Tibial artery (tissue), 4 donors: ENCODE measurements at regions not wholly inside any gene's neighbourhood (a gene's known extent, or its start where the extent isn't known, plus 50 kb on each side); places are given as distances from the start of the nearest gene placed in this dataset.

Experiments
- DNase-seq, 2 donors: peaks; one replicate each; pipeline ENCODE4 v3.0.0-alpha.2; 2019
- H3K27ac ChIP-seq, 2 donors: fragments of 200-600 bp; sonication (generic) in 1 of 2; 1 replicate in 1 of 2; 2 replicates in 1 of 2; pipeline ENCODE4 v1.5.1; 2018 to 2019; ENCODE audit warnings: mild to moderate bottlenecking in 1 of 2
- H3K27me3 ChIP-seq, 2 donors: fragments of 200-600 bp; sonication (generic) in 1 of 2; one replicate each; pipeline versions ENCODE4 v1.5.1 to v1.6.0; 2016 to 2019
- H3K36me3 ChIP-seq, 3 donors: fragments of 200-600 bp; sonication (generic) in 2 of 3; one replicate each; pipeline ENCODE4 v1.5.1; 2016 to 2019; ENCODE audit warnings: mild to moderate bottlenecking in 2 of 3
- H3K4me1 ChIP-seq, 4 donors: fragments of 200-600 bp; sonication (generic) in 2 of 4; 1 replicate in 3 of 4; 2 replicates in 1 of 4; pipeline ENCODE4 v1.5.1; 2016 to 2019
- H3K4me3 ChIP-seq, 2 donors: fragments of 200-600 bp; sonication (generic) in 1 of 2; 1 replicate in 1 of 2; 2 replicates in 1 of 2; pipeline ENCODE4 v1.5.1; 2018 to 2019; ENCODE audit warnings: mild to moderate bottlenecking in 2 of 2
- H3K9me3 ChIP-seq, 3 donors: fragments of 200-600 bp; sonication (generic) in 1 of 3; one replicate each; pipeline ENCODE4 v1.5.1; 2016 to 2019
- intact Hi-C: fragments of 100-400 bp; cut with DNase I; formaldehyde crosslinking; loops from one replicate; pipeline ENCODE4 v1.15.0; 2023; ENCODE audit warnings: low total_unique reads
- TF ChIP-seq, protein P1 (sequence below), 2 experiments: fragments of 200-600 bp in 1 of 2; fragments of 450-650 bp in 1 of 2; IDR thresholded peaks; one replicate each; pipeline ENCODE4 v1.5.1; 2017 to 2019; ENCODE audit warnings: antibody characterized with exemption in 2 of 2, mild to moderate bottlenecking in 1 of 2, moderate library complexity in 1 of 2

- TF ChIP-seq, protein P1, sequence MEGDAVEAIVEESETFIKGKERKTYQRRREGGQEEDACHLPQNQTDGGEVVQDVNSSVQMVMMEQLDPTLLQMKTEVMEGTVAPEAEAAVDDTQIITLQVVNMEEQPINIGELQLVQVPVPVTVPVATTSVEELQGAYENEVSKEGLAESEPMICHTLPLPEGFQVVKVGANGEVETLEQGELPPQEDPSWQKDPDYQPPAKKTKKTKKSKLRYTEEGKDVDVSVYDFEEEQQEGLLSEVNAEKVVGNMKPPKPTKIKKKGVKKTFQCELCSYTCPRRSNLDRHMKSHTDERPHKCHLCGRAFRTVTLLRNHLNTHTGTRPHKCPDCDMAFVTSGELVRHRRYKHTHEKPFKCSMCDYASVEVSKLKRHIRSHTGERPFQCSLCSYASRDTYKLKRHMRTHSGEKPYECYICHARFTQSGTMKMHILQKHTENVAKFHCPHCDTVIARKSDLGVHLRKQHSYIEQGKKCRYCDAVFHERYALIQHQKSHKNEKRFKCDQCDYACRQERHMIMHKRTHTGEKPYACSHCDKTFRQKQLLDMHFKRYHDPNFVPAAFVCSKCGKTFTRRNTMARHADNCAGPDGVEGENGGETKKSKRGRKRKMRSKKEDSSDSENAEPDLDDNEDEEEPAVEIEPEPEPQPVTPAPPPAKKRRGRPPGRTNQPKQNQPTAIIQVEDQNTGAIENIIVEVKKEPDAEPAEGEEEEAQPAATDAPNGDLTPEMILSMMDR (IDR thresholded peaks at IDR 0.05), result no peak
- no peak for DNase-seq
- Histone ChIP-seq H3K27me3 (peaks cover 0 to 11% of the 10 kb centered on the region in 2 donors), H3K4me1 (no peaks in the 10 kb centered on the region), H3K36me3 (no peaks in the 10 kb centered on the region), H3K9me3 (no peaks in the 10 kb centered on the region), H3K27ac (no peak overlapping the region), H3K4me3 (no peak overlapping the region)
- intact Hi-C loops, result no loop called here
These were observed 87.8 kb downstream of the RCN1 start for GRCh38 chr11:32178692-32179091.

GRCh38 chr11:32183512-32183911, 92.6 kb downstream of the RCN1 start:
- TF ChIP-seq, protein P1 (IDR thresholded peaks at IDR 0.05), result no peak
- H3K9me3 ChIP-seq, result no peaks in the 10 kb centered on the region
- intact Hi-C loops, result no loop called here
- no peaks in the 10 kb centered on the region for H3K36me3 ChIP-seq
- no peak overlapping the region for H3K27ac ChIP-seq
- H3K27me3 ChIP-seq, result peaks cover 0 to 11% of the 10 kb centered on the region in 2 donors
- no peak overlapping the region for H3K4me3 ChIP-seq
- no peak for DNase-seq
- H3K4me1 ChIP-seq, result no peaks in the 10 kb centered on the region

DNA sequence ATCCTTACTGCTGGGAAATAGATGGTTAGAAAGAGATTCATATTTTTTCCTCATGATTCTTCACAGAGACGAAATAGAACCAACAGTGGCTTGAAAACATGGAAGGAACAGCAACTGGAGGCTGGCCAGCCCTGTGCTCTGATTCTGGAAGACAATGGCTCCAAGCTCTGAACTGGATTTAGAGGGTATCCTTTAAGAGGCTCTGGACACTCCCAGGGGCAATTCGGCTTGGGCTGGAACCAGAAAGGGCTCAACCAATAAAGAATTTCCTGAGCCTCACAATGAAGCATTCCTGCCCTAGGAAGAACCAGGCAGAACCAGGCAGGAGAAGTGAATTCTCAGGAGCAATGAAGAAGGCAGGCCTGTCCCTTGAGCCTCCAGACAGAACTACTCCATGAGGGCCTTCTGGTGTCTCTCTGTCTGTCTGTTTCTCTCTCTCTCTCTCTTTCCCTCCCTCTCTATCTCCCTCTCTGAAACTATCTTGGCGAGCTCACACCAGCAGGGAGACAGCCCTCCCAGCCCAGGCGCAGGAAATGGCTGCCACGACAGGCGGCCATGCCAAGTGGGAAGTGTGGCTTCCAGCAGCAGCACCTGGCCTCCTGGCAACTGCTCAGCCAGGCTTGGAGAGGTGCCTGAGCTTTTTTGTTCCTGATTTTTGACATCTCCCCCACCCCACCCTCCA, 93.3 kb downstream of the RCN1 start:
- Histone ChIP-seq H3K36me3 (no peaks in the 10 kb centered on the region), H3K9me3 (no peaks in the 10 kb centered on the region), H3K27me3 (peaks cover 0 to 11% of the 10 kb centered on the region in 2 donors), H3K27ac (no peak overlapping the region), H3K4me1 (no peaks in the 10 kb centered on the region), H3K4me3 (no peak overlapping the region)
- DNase-seq, result no peak
- intact Hi-C loops, result no loop called here
- TF ChIP-seq, protein P1 (IDR thresholded peaks at IDR 0.05), result no peak

DNA sequence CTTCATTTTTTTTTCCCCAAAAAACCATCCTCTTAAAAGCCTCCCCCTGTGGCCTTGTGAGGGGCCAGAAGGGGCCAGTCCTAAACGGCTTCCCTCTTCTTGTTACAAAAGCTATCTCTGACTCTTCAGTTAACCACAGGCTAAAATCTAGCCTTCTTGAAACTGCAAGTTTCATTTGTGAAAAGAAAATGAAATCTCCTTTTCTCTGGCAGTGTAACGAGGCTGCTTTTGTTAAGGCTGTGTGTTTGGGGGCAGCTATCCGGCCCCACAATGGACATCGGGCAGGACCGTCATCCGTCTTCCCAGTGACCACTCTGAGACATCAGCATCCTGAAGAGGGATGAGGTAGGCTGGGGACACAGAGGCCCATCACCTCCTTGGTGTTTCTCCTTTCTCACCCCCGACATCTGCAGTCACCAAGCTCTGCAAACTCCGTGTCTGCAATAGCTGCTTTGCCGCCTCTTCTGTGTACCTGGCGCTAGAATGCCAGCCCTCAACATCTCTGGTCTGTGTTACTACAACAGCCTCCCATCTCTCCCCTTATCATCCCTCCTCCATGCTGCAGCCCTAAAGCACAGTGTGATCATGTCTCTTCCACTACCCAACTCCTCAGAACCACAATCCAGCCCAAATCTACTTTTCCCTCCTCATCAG, 94.0 kb downstream of the RCN1 start:
- no peaks in the 10 kb centered on the region for H3K4me1 ChIP-seq
- H3K4me3 ChIP-seq, result no peak overlapping the region
- no peaks in the 10 kb centered on the region for H3K36me3 ChIP-seq
- no peaks in the 10 kb centered on the region for H3K9me3 ChIP-seq
- intact Hi-C loops, result no loop called here
- TF ChIP-seq, protein P1 (IDR thresholded peaks at IDR 0.05), result no peak
- H3K27ac ChIP-seq, result no peak overlapping the region
- H3K27me3 ChIP-seq, result peaks cover 0 to 11% of the 10 kb centered on the region in 2 donors
- DNase-seq, result no peak

DNA sequence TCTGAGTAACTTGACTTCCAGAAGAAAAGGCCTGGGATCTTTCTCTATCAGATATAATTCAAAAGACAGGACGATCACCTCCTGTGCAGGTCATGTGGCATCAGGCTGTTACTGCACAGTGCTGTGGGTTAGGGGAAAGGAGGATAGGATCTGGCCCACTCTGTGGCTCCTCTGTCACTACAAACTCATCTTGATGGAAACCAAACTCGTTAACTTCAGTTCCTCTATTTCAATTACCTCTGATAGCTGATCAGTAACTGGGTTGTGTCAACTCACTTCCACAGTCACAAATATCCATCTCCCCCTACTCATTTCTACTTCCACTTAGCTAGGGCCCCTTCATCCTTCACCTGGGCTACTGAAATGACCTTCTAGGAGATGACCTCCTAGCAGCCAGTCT, 95.2 kb downstream of the RCN1 start:
- H3K36me3 ChIP-seq, result no peaks in the 10 kb centered on the region
- peaks cover 0 to 6% of the 10 kb centered on the region in 2 donors for H3K27me3 ChIP-seq
- no peak for DNase-seq
- no peaks in the 10 kb centered on the region for H3K4me1 ChIP-seq
- intact Hi-C loops, result no loop called here
- H3K27ac ChIP-seq, result no peak overlapping the region
- TF ChIP-seq, protein P1 (IDR thresholded peaks at IDR 0.05), result no peak
- no peak overlapping the region for H3K4me3 ChIP-seq
- no peaks in the 10 kb centered on the region for H3K9me3 ChIP-seq
